NCI-H226 (cell line): ENCODE measurements at regions not wholly inside any gene's neighbourhood (a gene's known extent, or its start where the extent isn't known, plus 50 kb on each side); places are given as distances from the start of the nearest gene placed in this dataset.
"Not testable (repeated sequence)": the region's sequence is repeated elsewhere in the genome, so short reads cannot be mapped to it uniquely, and the experiment has no call there.

ENCODE experiments used
- DNase-seq: peaks from one replicate; pipeline ENCODE4 v3.0.0-alpha.2; 2015

GRCh38 chr12:87051621-87052020 is 795.4 kb upstream of the MGAT4C start:
- no peak for DNase-seq

- DNase-seq = no peak
Measured at GRCh38 chr12:87047691-87048090, 791.5 kb upstream of the MGAT4C start.

GRCh38 chr12:87039536-87039935 is 783.3 kb upstream of the MGAT4C start:
- no peak for DNase-seq

GRCh38 chr12:87038098-87038497 is 781.9 kb upstream of the MGAT4C start:
- DNase-seq = no peak

- DNase-seq = no peak
Measured at GRCh38 chr12:87025976-87026375, 769.8 kb upstream of the MGAT4C start.

GRCh38 chr12:87021400-87021799 is 765.2 kb upstream of the MGAT4C start:
- DNase-seq = no peak

- peak; percentile 74 for DNase-seq
Measured at GRCh38 chr12:87020071-87020470, 763.9 kb upstream of the MGAT4C start.

- DNase-seq = no peak
Measured at GRCh38 chr12:87015352-87015751, 759.2 kb upstream of the MGAT4C start.

GRCh38 chr12:87008785-87009384 is 752.7 kb upstream of the MGAT4C start:
- no peak for DNase-seq

- DNase-seq = no peak
Measured at GRCh38 chr12:87001102-87001501, 744.9 kb upstream of the MGAT4C start.

- DNase-seq = no peak
Measured at GRCh38 chr12:86985298-86985697, 729.1 kb upstream of the MGAT4C start.

- DNase-seq = not testable (repeated sequence)
Measured at GRCh38 chr12:86970595-86970994, 714.4 kb upstream of the MGAT4C start.

GRCh38 chr12:86959766-86960458 is 703.7 kb upstream of the MGAT4C start:
- DNase-seq = no peak

- DNase-seq = no peak
Measured at GRCh38 chr12:86950444-86950843, 694.3 kb upstream of the MGAT4C start.

GRCh38 chr12:86950043-86950442 is 693.9 kb upstream of the MGAT4C start:
- DNase-seq = no peak

GRCh38 chr12:86948851-86949250 is 692.7 kb upstream of the MGAT4C start:
- DNase-seq = no peak

- DNase-seq = no peak
Measured at GRCh38 chr12:86945685-86946196, 689.5 kb upstream of the MGAT4C start.

GRCh38 chr12:86944197-86944819 is 688.1 kb upstream of the MGAT4C start:
- not testable (repeated sequence) for DNase-seq

- no peak for DNase-seq
Measured at GRCh38 chr12:86931714-86932113, 675.5 kb upstream of the MGAT4C start.

- no peak for DNase-seq
Measured at GRCh38 chr12:86929962-86930361, 673.8 kb upstream of the MGAT4C start.

- no peak for DNase-seq
Measured at GRCh38 chr12:86917121-86917520, 660.9 kb upstream of the MGAT4C start.

- DNase-seq = peak; percentile 46
Measured at GRCh38 chr12:86914721-86915120, 658.5 kb upstream of the MGAT4C start.

- DNase-seq = no peak
Measured at GRCh38 chr12:86911973-86912372, 655.8 kb upstream of the MGAT4C start.

GRCh38 chr12:86903159-86903558 is 647.0 kb upstream of the MGAT4C start:
- DNase-seq = no peak
